B cell (primary cell): ENCODE measurements at regions not wholly inside any gene's neighbourhood (a gene's known extent, or its start where the extent isn't known, plus 50 kb on each side); places are given as distances from the start of the nearest gene placed in this dataset.

ENCODE experiments used
- EZH2 ChIP-seq: IDR thresholded peaks from 2 replicates; pipeline ENCODE4 v1.6.1; 2012; ENCODE audit warnings: borderline replicate concordance, low read depth, mild to moderate bottlenecking, moderate library complexity, low read length; ENCODE audit not compliant: insufficient read depth, poor library complexity, severe bottlenecking
- TF ChIP-seq, protein P1 (sequence below): fragments of 200-600 bp; IDR thresholded peaks from one replicate; pipeline ENCODE4 v1.8.0; 2022; ENCODE audit warnings: antibody characterized with exemption, mild to moderate bottlenecking

DNA sequence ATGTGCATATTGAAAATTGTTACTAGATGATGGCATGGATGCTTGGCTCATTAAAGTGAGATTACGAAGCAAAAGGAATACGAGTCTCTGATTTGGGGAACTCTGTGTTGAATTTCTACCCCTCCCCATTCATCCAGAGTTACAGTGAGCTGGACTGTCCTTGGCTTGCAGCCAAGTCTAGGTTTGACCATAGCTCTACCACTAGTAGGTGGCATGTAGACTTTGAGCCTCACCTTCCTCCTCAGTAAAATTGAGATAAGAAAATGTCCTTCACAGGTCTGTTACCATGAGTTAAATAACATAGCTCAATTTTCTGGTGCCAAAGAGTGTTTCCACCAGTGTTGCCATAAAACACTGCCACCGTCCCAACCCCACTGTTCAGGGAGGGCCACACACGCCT, 727.6 kb upstream of the ID2 start:
- TF ChIP-seq, protein P1, sequence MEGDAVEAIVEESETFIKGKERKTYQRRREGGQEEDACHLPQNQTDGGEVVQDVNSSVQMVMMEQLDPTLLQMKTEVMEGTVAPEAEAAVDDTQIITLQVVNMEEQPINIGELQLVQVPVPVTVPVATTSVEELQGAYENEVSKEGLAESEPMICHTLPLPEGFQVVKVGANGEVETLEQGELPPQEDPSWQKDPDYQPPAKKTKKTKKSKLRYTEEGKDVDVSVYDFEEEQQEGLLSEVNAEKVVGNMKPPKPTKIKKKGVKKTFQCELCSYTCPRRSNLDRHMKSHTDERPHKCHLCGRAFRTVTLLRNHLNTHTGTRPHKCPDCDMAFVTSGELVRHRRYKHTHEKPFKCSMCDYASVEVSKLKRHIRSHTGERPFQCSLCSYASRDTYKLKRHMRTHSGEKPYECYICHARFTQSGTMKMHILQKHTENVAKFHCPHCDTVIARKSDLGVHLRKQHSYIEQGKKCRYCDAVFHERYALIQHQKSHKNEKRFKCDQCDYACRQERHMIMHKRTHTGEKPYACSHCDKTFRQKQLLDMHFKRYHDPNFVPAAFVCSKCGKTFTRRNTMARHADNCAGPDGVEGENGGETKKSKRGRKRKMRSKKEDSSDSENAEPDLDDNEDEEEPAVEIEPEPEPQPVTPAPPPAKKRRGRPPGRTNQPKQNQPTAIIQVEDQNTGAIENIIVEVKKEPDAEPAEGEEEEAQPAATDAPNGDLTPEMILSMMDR, result no peak
- no peak for TF ChIP-seq EZH2
